Loucy (cell line): ENCODE measurements at regions not wholly inside any gene's neighbourhood (a gene's known extent, or its start where the extent isn't known, plus 50 kb on each side); places are given as distances from the start of the nearest gene placed in this dataset.

Experiments used
- H2AFZ ChIP-seq: fragments of 200-600 bp; sonication (generic); 2 replicates; pipeline ENCODE4 v1.6.0; 2016; ENCODE audit warnings: antibody characterized with exemption, mild to moderate bottlenecking, low read length, moderate library complexity
- H3F3A ChIP-seq: fragments of 200-600 bp; 2 replicates; pipeline ENCODE4 v1.6.0; 2016; ENCODE audit warnings: antibody characterized with exemption, low read depth, mild to moderate bottlenecking
- H3K27me3 ChIP-seq: fragments of 200-600 bp; sonication (generic); 2 replicates; pipeline ENCODE4 v1.6.1; 2014; ENCODE audit warnings: low read length, mild to moderate bottlenecking; ENCODE audit not compliant: insufficient read depth, poor library complexity, severe bottlenecking
- H3K36me3 ChIP-seq: fragments of 200-600 bp; sonication (generic); 2 replicates; pipeline ENCODE4 v1.6.1; 2016; ENCODE audit warnings: low read length; ENCODE audit not compliant: insufficient read depth
- H3K4me1 ChIP-seq: fragments of 200-600 bp; sonication (generic); 2 replicates; pipeline ENCODE4 v1.5.1; 2014; ENCODE audit warnings: low read length, mild to moderate bottlenecking; ENCODE audit not compliant: insufficient read depth, poor library complexity, severe bottlenecking
- H3K4me2 ChIP-seq: fragments of 200-600 bp; sonication (generic); 2 replicates; pipeline ENCODE4 v1.6.0; 2014; ENCODE audit warnings: antibody characterized with exemption, low read length, low read depth, mild to moderate bottlenecking; ENCODE audit not compliant: poor library complexity, severe bottlenecking
- H3K4me3 ChIP-seq: fragments of 200-600 bp; sonication (generic); 2 replicates; pipeline ENCODE4 v1.5.1; 2014; ENCODE audit warnings: low read length, mild to moderate bottlenecking, mixed read lengths; ENCODE audit not compliant: poor library complexity, severe bottlenecking
- H3K79me2 ChIP-seq: fragments of 200-600 bp; sonication (generic); 2 replicates; pipeline ENCODE4 v1.6.1; 2014; ENCODE audit warnings: low read length; ENCODE audit not compliant: insufficient read depth
- H3K9ac ChIP-seq: fragments of 200-600 bp; sonication (generic); 2 replicates; pipeline ENCODE4 v1.6.0; 2014; ENCODE audit warnings: mild to moderate bottlenecking, low read depth, low read length, moderate library complexity; ENCODE audit not compliant: poor library complexity, severe bottlenecking
- H3K9me2 ChIP-seq: fragments of 200-600 bp; sonication (generic); replicated peaks from 2 replicates; pipeline ENCODE4 v1.6.1; 2016; ENCODE audit warnings: low read depth, low read length, mixed read lengths
- H3K9me3 ChIP-seq: fragments of 200-600 bp; sonication (generic); 2 replicates; pipeline ENCODE4 v1.6.1; 2014; ENCODE audit warnings: mild to moderate bottlenecking, antibody characterized with exemption, low read length, low read depth; ENCODE audit not compliant: insufficient read depth
- H4K20me1 ChIP-seq: fragments of 200-600 bp; sonication (generic); 2 replicates; pipeline ENCODE4 v1.6.0; 2014; ENCODE audit warnings: antibody characterized with exemption, low read length, mild to moderate bottlenecking; ENCODE audit not compliant: insufficient read depth, poor library complexity, severe bottlenecking
- CTCF ChIP-seq: fragments of 200-600 bp; sonication (generic); conservative IDR thresholded peaks from 2 replicates; pipeline ENCODE4 v1.5.1; 2014; ENCODE audit warnings: mild to moderate bottlenecking, antibody characterized with exemption, low read length
- EZH2phosphoT487 ChIP-seq: fragments of 200-600 bp; IDR thresholded peaks from 2 replicates; pipeline ENCODE4 v1.6.1; 2018; ENCODE audit warnings: antibody characterized with exemption, mild to moderate bottlenecking, moderate library complexity, borderline replicate concordance

GRCh38 chr10:78690354-78691111 lies 378.2 kb upstream of the ZMIZ1 start:
- H3K79me2 ChIP-seq: no peaks in the 10 kb centered on the region
- H3K36me3 ChIP-seq: no peaks in the 10 kb centered on the region
- no peaks in the 10 kb centered on the region for H3F3A ChIP-seq
- H3K4me1 ChIP-seq: no peaks in the 10 kb centered on the region
- TF ChIP-seq CTCF: no peak
- no peak for TF ChIP-seq EZH2phosphoT487
- H2AFZ ChIP-seq: no peak overlapping the region
- no peak overlapping the region for H3K4me2 ChIP-seq
- no peaks in the 10 kb centered on the region for H3K27me3 ChIP-seq
- H3K9me3 ChIP-seq: no peaks in the 10 kb centered on the region
- no peaks in the 10 kb centered on the region for H3K9me2 ChIP-seq
- no peak overlapping the region for H3K4me3 ChIP-seq
- no peaks in the 10 kb centered on the region for H4K20me1 ChIP-seq
- H3K9ac ChIP-seq: no peak overlapping the region

GRCh38 chr10:78691301-78692030 lies 377.3 kb upstream of the ZMIZ1 start:
- Histone ChIP-seq H3K36me3 (no peaks in the 10 kb centered on the region), H3K4me3 (no peak overlapping the region), H3K9me3 (no peaks in the 10 kb centered on the region), H3K9ac (no peak overlapping the region), H3K4me2 (no peak overlapping the region), H4K20me1 (no peaks in the 10 kb centered on the region), H3K79me2 (no peaks in the 10 kb centered on the region), H3K4me1 (no peaks in the 10 kb centered on the region), H2AFZ (no peak overlapping the region), H3K9me2 (no peaks in the 10 kb centered on the region), H3F3A (no peaks in the 10 kb centered on the region), H3K27me3 (no peaks in the 10 kb centered on the region)
- TF ChIP-seq CTCF (no peak), EZH2phosphoT487 (no peak)

GRCh38 chr10:78692071-78692470 lies 376.7 kb upstream of the ZMIZ1 start:
- Histone ChIP-seq H3K4me3 (no peak overlapping the region), H3K4me1 (no peaks in the 10 kb centered on the region), H3K9ac (no peak overlapping the region), H3K36me3 (no peaks in the 10 kb centered on the region), H2AFZ (no peak overlapping the region), H3K9me2 (no peaks in the 10 kb centered on the region), H3K79me2 (no peaks in the 10 kb centered on the region), H4K20me1 (no peaks in the 10 kb centered on the region), H3K27me3 (no peaks in the 10 kb centered on the region), H3K9me3 (no peaks in the 10 kb centered on the region), H3F3A (no peaks in the 10 kb centered on the region), H3K4me2 (no peak overlapping the region)
- no peak for TF ChIP-seq CTCF
- TF ChIP-seq EZH2phosphoT487: no peak
